ENCODE measurements at regions not wholly inside any gene's neighbourhood (a gene's known extent, or its start where the extent isn't known, plus 50 kb on each side); places are given as distances from the start of the nearest gene placed in this dataset.

DNA sequence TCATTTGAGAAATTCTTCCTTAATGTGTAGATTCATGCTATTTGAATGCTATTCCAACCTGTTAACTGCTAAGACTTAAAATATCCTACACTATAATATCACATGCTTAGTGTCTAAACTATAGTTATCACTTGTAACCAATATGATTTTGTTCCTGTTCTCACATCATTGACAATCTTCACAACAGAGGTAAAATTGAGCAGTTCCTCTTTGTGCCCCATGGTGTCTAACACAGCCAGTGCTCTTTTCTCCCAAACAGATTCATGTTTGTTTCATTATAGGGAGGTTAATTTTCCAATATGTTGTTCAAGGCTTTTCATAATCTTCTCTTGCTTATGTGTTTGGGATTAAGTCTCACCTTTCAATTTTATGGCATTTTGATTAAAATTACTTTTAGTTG lies 591.1 kb downstream of the ZPLD1 start:
- TF ChIP-seq, protein P1, sequence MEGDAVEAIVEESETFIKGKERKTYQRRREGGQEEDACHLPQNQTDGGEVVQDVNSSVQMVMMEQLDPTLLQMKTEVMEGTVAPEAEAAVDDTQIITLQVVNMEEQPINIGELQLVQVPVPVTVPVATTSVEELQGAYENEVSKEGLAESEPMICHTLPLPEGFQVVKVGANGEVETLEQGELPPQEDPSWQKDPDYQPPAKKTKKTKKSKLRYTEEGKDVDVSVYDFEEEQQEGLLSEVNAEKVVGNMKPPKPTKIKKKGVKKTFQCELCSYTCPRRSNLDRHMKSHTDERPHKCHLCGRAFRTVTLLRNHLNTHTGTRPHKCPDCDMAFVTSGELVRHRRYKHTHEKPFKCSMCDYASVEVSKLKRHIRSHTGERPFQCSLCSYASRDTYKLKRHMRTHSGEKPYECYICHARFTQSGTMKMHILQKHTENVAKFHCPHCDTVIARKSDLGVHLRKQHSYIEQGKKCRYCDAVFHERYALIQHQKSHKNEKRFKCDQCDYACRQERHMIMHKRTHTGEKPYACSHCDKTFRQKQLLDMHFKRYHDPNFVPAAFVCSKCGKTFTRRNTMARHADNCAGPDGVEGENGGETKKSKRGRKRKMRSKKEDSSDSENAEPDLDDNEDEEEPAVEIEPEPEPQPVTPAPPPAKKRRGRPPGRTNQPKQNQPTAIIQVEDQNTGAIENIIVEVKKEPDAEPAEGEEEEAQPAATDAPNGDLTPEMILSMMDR (IDR thresholded peaks at IDR 0.05), result no peak
- TF ChIP-seq POLR2A (IDR thresholded peaks at IDR 0.05), result no peak

Measured in body of pancreas (tissue), 4 donors.